ENCODE measurements at regions not wholly inside any gene's neighbourhood (a gene's known extent, or its start where the extent isn't known, plus 50 kb on each side); places are given as distances from the start of the nearest gene placed in this dataset.

GRCh38 chr2:38194751-38195150, 118.8 kb upstream of the CYP1B1 start:
- DNase-seq (ENCODE audit: low read depth): no peak
- H3K4me3 ChIP-seq (ENCODE audit: low read depth, low read length): no peak overlapping the region
- no peak for TF ChIP-seq CTCF (IDR thresholded peaks at IDR 0.05; ENCODE audit: low read depth, low read length, missing control alignments)

DNA sequence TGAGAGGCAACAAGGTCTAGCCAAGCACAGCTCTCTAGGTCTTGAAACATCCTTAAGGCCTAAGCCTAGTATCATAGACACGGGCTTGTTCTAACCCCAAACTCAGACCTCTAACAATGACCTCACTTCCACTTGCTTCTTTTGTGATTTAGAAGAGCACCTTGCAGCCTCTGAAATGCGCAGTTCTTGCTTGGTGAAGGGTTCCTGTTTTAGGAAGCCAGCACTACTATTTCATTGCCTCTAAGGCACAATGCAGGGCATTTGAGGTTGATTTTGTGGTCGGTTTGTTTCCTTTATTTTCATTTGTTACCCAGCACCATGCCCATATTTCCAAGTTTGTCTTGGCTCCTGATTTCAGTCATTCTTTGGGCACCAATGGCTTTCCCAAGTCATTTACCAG, 117.0 kb upstream of the CYP1B1 start:
- no peak for DNase-seq (ENCODE audit: low read depth)
- no peak for TF ChIP-seq CTCF (IDR thresholded peaks at IDR 0.05; ENCODE audit: low read depth, low read length, missing control alignments)
- H3K4me3 ChIP-seq (ENCODE audit: low read depth, low read length): no peak overlapping the region

DNA sequence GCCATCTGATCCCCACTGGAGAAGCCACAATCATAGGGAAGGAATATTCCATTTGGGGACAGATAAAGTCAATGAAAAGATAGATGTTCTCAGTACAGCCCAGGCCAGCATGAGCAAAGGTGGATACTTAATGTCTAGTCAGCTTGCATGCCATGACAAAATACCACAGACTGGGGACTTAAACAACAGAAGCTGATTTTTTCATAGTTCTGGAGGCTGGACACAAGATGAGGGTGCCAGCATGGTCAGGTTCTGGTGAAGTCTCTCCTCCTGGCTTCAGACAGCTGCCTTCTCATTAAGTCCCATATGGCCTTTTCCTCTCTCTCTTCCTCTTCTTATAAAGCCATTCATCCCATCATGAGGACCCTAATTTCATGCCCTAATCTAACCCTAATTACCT, 116.1 kb upstream of the CYP1B1 start:
- no peak for DNase-seq (ENCODE audit: low read depth)
- no peak for TF ChIP-seq CTCF (IDR thresholded peaks at IDR 0.05; ENCODE audit: low read depth, low read length, missing control alignments)

GRCh38 chr2:38191516-38191915, 115.6 kb upstream of the CYP1B1 start:
- no peak overlapping the region for H3K4me3 ChIP-seq (ENCODE audit: low read depth, low read length)
- DNase-seq (ENCODE audit: low read depth): no peak
- TF ChIP-seq CTCF (IDR thresholded peaks at IDR 0.05; ENCODE audit: low read depth, low read length, missing control alignments): no peak

More for the DNA sequence above, 116.1 kb upstream of the CYP1B1 start:
- H3K4me3 ChIP-seq (ENCODE audit: low read depth, low read length): no peak overlapping the region

GRCh38 chr2:38190542-38191218, 114.7 kb upstream of the CYP1B1 start:
- no peak for TF ChIP-seq CTCF (IDR thresholded peaks at IDR 0.05; ENCODE audit: low read depth, low read length, missing control alignments)
- no peak for DNase-seq (ENCODE audit: low read depth)
- H3K4me3 ChIP-seq (ENCODE audit: low read depth, low read length): no peak overlapping the region

- DNase-seq (ENCODE audit: low read depth): no peak
- no peak for TF ChIP-seq CTCF (IDR thresholded peaks at IDR 0.05; ENCODE audit: low read depth, low read length, missing control alignments)
- no peak overlapping the region for H3K4me3 ChIP-seq (ENCODE audit: low read depth, low read length)
These were observed 111.6 kb upstream of the CYP1B1 start for GRCh38 chr2:38187541-38188011.

DNA sequence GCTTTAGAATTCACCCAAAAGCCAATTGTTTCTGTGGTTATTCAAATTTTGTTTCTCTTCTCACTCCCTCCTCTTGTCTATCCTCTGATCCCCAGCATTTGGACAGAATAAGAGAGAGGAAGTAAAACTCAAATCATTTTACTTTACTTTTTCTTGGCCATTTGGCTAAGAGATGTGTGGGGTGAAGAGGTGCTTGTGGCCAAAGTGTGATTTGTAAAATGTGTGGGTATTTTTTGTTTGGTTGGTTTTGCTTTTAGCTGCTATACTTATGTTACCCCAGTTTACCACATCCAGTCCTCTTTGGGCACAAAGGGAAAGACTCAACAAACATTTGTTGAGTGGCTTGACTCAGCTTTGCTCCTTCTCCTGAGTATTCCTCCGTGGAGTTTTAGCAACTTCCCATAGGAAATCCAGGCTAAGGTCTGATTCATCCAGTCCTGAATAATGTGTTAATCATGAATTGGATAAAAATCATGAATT, 109.1 kb upstream of the CYP1B1 start:
- no peak for TF ChIP-seq CTCF (IDR thresholded peaks at IDR 0.05; ENCODE audit: low read depth, low read length, missing control alignments)
- DNase-seq (ENCODE audit: low read depth): peak; percentile 70
- H3K4me3 ChIP-seq (ENCODE audit: low read depth, low read length): no peak overlapping the region
